GM23338 (cell line): ENCODE measurements at regions not wholly inside any gene's neighbourhood (a gene's known extent, or its start where the extent isn't known, plus 50 kb on each side); places are given as distances from the start of the nearest gene placed in this dataset.

Experiments used
- ATAC-seq: fragments of 200-7000 bp; cut with Tn5 transposase; 3 replicates; pipeline ENCODE4 v1.9.1; 2020
- DNase-seq: peaks from one replicate; pipeline ENCODE4 v3.0.0-alpha.2; 2015; ENCODE audit warnings: low spot score
- H2AFZ ChIP-seq: fragments of 200-600 bp; sonication (generic); 2 replicates; pipeline ENCODE4 v1.8.0; 2016; ENCODE audit warnings: antibody characterized with exemption, mild to moderate bottlenecking, moderate library complexity
- H3F3A ChIP-seq: fragments of 200-600 bp; sonication (generic); replicated peaks from 2 replicates; pipeline ENCODE4 v1.8.0; 2017; ENCODE audit warnings: antibody characterized with exemption, mixed run types, low read depth
- H3K27ac ChIP-seq: fragments of 200-600 bp; sonication (generic); 2 replicates; pipeline ENCODE4 v1.6.1; 2016; ENCODE audit warnings: low read depth
- H3K27me3 ChIP-seq: fragments of 200-600 bp; sonication (generic); 2 replicates; pipeline ENCODE4 v1.8.0; 2016; ENCODE audit warnings: mild to moderate bottlenecking, mixed run types, moderate library complexity; ENCODE audit not compliant: insufficient read depth
- H3K36me3 ChIP-seq: fragments of 200-600 bp; sonication (generic); 2 replicates; pipeline ENCODE4 v1.8.0; 2016; ENCODE audit warnings: mild to moderate bottlenecking; ENCODE audit not compliant: insufficient read depth
- H3K4me1 ChIP-seq: fragments of 200-600 bp; sonication (generic); 2 replicates; pipeline ENCODE4 v1.8.0; 2016; ENCODE audit warnings: mild to moderate bottlenecking, moderate library complexity; ENCODE audit not compliant: insufficient read depth
- H3K4me2 ChIP-seq: fragments of 200-600 bp; sonication (generic); 2 replicates; pipeline ENCODE4 v1.7.1; 2017; ENCODE audit warnings: mixed run types
- H3K4me3 ChIP-seq: fragments of 200-600 bp; sonication (generic); 2 replicates; pipeline ENCODE4 v1.6.1; 2016; ENCODE audit warnings: mixed run types
- H3K79me2 ChIP-seq: fragments of 200-600 bp; sonication (generic); replicated peaks from 2 replicates; pipeline ENCODE4 v1.8.0; 2017; ENCODE audit warnings: mild to moderate bottlenecking; ENCODE audit not compliant: insufficient read depth
- H3K9me2 ChIP-seq: fragments of 200-600 bp; sonication (generic); 2 replicates; pipeline ENCODE4 v1.8.0; 2017; ENCODE audit not compliant: insufficient read depth
- H4K20me1 ChIP-seq: fragments of 200-600 bp; sonication (generic); replicated peaks from 2 replicates; pipeline ENCODE4 v1.8.0; 2017; ENCODE audit warnings: mild to moderate bottlenecking; ENCODE audit not compliant: insufficient read depth
- H3K27ac Mint-ChIP-seq: 2 replicates; pipeline ENCODE4 v1.8.0; 2020; ENCODE audit warnings: inconsistent platforms, mild to moderate bottlenecking, moderate library complexity, mixed read lengths
- H3K27me3 Mint-ChIP-seq: 3 replicates; pipeline ENCODE4 v1.8.0; 2022; ENCODE audit warnings: low read depth, mild to moderate bottlenecking, moderate library complexity, mixed read lengths, inconsistent platforms; ENCODE audit not compliant: insufficient read depth, poor library complexity
- H3K36me3 Mint-ChIP-seq: 3 replicates; pipeline ENCODE4 v1.8.0; 2021; ENCODE audit warnings: low read depth, mild to moderate bottlenecking, inconsistent platforms, moderate library complexity, mixed read lengths
- H3K4me1 Mint-ChIP-seq: 3 replicates; pipeline ENCODE4 v1.8.0; 2020; ENCODE audit warnings: mild to moderate bottlenecking, inconsistent platforms, mixed read lengths
- H3K4me3 Mint-ChIP-seq: 3 replicates; pipeline ENCODE4 v1.8.0; 2021; ENCODE audit warnings: moderate library complexity, mild to moderate bottlenecking, inconsistent platforms, mixed read lengths
- H3K9me3 Mint-ChIP-seq: 3 replicates; pipeline ENCODE4 v1.8.0; 2020; ENCODE audit warnings: moderate library complexity, mild to moderate bottlenecking, inconsistent platforms, mixed read lengths
- EZH2 ChIP-seq: fragments of 200-600 bp; sonication (generic); IDR thresholded peaks from one replicate; pipeline ENCODE4 v1.8.0; 2017; ENCODE audit warnings: antibody characterized with exemption, mild to moderate bottlenecking, low read depth; ENCODE audit not compliant: unreplicated experiment
- EZH2phosphoT487 ChIP-seq: fragments of 200-600 bp; sonication (generic); IDR thresholded peaks from one replicate; pipeline ENCODE4 v1.8.1; 2018; ENCODE audit warnings: antibody characterized with exemption; ENCODE audit not compliant: unreplicated experiment
- POLR2AphosphoS5 ChIP-seq: IDR thresholded peaks from 2 replicates; pipeline ENCODE4 v1.6.1; 2016; ENCODE audit warnings: antibody characterized with exemption, low read depth
- ZNF331 ChIP-seq: fragments of 250-450 bp; sonication (Bioruptor Pico); IDR thresholded peaks from 2 replicates; pipeline ENCODE4 v1.5.0; 2020; ENCODE audit warnings: low read depth, mild to moderate bottlenecking, moderate library complexity
- TF ChIP-seq, protein P1 (sequence below): IDR thresholded peaks from 2 replicates; pipeline ENCODE4 v1.6.1; 2016; ENCODE audit warnings: antibody characterized with exemption
- TF ChIP-seq, protein P2 (sequence below): fragments of 250-450 bp; sonication (Bioruptor Pico); IDR thresholded peaks from 2 replicates; pipeline ENCODE4 v1.5.0; 2020; ENCODE audit warnings: mild to moderate bottlenecking, moderate library complexity
- TF ChIP-seq, protein P3 (sequence below): IDR thresholded peaks from one replicate; pipeline ENCODE4 v1.6.1; 2018; ENCODE audit warnings: antibody characterized with exemption; ENCODE audit not compliant: unreplicated experiment

DNA sequence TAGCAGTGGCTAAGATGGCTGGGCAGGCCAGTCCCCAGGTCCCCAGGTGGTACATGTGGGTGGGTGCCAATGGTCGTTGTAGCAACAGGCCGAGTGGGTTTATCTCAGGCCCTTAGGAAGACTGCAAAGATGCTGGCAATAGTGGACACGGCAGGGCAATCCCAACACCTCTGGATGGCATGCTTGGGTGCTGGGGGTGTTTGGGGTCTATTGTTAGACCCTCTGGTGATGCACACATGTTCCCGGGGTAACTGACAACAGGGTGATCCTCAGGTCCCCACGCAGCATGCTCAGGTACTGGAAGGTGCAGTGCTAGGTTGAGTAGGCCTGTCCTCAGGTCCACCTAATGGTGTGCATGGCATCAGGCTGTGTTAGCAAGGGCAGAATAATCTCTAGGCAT is 267.5 kb downstream of the ANKRD50 start:
- Mint-ChIP-seq H3K4me1 (no peaks in the 10 kb centered on the region; the same call in 2 of the 3 replicates), H3K27ac (no peak overlapping the region), H3K4me3 (no peak overlapping the region), H3K27me3 (no peaks in the 10 kb centered on the region), H3K36me3 (peaks cover 23% of the 10 kb centered on the region), H3K9me3 (peaks cover 32% of the 10 kb centered on the region)
- Histone ChIP-seq H3K4me2 (no peak overlapping the region), H3K4me1 (no peaks in the 10 kb centered on the region), H3K27me3 (no peaks in the 10 kb centered on the region), H2AFZ (no peak overlapping the region), H4K20me1 (no peaks in the 10 kb centered on the region), H3K27ac (no peak overlapping the region), H3K79me2 (no peaks in the 10 kb centered on the region), H3K4me3 (no peak overlapping the region), H3F3A (no peaks in the 10 kb centered on the region), H3K36me3 (no peaks in the 10 kb centered on the region), H3K9me2 (peaks cover 3% of the 10 kb centered on the region; the same call in 1 of the 2 replicates)
- no peak for DNase-seq
- ATAC-seq = no peak
- TF ChIP-seq EZH2 (no peak), POLR2AphosphoS5 (no peak), ZNF331 (no peak), EZH2phosphoT487 (no peak)
- TF ChIP-seq, protein P1, sequence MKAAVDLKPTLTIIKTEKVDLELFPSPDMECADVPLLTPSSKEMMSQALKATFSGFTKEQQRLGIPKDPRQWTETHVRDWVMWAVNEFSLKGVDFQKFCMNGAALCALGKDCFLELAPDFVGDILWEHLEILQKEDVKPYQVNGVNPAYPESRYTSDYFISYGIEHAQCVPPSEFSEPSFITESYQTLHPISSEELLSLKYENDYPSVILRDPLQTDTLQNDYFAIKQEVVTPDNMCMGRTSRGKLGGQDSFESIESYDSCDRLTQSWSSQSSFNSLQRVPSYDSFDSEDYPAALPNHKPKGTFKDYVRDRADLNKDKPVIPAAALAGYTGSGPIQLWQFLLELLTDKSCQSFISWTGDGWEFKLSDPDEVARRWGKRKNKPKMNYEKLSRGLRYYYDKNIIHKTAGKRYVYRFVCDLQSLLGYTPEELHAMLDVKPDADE = no peak
- TF ChIP-seq, protein P2, sequence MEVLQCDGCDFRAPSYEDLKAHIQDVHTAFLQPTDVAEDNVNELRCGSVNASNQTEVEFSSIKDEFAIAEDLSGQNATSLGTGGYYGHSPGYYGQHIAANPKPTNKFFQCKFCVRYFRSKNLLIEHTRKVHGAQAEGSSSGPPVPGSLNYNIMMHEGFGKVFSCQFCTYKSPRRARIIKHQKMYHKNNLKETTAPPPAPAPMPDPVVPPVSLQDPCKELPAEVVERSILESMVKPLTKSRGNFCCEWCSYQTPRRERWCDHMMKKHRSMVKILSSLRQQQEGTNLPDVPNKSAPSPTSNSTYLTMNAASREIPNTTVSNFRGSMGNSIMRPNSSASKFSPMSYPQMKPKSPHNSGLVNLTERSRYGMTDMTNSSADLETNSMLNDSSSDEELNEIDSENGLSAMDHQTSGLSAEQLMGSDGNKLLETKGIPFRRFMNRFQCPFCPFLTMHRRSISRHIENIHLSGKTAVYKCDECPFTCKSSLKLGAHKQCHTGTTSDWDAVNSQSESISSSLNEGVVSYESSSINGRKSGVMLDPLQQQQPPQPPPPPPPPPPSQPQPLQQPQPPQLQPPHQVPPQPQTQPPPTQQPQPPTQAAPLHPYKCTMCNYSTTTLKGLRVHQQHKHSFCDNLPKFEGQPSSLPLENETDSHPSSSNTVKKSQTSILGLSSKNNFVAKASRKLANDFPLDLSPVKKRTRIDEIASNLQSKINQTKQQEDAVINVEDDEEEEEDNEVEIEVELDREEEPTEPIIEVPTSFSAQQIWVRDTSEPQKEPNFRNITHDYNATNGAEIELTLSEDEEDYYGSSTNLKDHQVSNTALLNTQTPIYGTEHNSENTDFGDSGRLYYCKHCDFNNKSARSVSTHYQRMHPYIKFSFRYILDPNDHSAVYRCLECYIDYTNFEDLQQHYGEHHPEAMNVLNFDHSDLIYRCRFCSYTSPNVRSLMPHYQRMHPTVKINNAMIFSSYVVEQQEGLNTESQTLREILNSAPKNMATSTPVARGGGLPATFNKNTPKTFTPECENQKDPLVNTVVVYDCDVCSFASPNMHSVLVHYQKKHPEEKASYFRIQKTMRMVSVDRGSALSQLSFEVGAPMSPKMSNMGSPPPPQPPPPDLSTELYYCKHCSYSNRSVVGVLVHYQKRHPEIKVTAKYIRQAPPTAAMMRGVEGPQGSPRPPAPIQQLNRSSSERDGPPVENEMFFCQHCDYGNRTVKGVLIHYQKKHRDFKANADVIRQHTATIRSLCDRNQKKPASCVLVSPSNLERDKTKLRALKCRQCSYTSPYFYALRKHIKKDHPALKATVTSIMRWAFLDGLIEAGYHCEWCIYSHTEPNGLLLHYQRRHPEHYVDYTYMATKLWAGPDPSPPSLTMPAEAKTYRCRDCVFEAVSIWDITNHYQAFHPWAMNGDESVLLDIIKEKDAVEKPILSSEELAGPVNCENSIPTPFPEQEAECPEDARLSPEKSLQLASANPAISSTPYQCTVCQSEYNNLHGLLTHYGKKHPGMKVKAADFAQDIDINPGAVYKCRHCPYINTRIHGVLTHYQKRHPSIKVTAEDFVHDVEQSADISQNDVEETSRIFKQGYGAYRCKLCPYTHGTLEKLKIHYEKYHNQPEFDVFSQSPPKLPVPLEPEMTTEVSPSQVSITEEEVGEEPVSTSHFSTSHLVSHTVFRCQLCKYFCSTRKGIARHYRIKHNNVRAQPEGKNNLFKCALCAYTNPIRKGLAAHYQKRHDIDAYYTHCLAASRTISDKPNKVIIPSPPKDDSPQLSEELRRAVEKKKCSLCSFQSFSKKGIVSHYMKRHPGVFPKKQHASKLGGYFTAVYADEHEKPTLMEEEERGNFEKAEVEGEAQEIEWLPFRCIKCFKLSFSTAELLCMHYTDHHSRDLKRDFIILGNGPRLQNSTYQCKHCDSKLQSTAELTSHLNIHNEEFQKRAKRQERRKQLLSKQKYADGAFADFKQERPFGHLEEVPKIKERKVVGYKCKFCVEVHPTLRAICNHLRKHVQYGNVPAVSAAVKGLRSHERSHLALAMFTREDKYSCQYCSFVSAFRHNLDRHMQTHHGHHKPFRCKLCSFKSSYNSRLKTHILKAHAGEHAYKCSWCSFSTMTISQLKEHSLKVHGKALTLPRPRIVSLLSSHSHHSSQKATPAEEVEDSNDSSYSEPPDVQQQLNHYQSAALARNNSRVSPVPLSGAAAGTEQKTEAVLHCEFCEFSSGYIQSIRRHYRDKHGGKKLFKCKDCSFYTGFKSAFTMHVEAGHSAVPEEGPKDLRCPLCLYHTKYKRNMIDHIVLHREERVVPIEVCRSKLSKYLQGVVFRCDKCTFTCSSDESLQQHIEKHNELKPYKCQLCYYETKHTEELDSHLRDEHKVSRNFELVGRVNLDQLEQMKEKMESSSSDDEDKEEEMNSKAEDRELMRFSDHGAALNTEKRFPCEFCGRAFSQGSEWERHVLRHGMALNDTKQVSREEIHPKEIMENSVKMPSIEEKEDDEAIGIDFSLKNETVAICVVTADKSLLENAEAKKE = no peak
- TF ChIP-seq, protein P3, sequence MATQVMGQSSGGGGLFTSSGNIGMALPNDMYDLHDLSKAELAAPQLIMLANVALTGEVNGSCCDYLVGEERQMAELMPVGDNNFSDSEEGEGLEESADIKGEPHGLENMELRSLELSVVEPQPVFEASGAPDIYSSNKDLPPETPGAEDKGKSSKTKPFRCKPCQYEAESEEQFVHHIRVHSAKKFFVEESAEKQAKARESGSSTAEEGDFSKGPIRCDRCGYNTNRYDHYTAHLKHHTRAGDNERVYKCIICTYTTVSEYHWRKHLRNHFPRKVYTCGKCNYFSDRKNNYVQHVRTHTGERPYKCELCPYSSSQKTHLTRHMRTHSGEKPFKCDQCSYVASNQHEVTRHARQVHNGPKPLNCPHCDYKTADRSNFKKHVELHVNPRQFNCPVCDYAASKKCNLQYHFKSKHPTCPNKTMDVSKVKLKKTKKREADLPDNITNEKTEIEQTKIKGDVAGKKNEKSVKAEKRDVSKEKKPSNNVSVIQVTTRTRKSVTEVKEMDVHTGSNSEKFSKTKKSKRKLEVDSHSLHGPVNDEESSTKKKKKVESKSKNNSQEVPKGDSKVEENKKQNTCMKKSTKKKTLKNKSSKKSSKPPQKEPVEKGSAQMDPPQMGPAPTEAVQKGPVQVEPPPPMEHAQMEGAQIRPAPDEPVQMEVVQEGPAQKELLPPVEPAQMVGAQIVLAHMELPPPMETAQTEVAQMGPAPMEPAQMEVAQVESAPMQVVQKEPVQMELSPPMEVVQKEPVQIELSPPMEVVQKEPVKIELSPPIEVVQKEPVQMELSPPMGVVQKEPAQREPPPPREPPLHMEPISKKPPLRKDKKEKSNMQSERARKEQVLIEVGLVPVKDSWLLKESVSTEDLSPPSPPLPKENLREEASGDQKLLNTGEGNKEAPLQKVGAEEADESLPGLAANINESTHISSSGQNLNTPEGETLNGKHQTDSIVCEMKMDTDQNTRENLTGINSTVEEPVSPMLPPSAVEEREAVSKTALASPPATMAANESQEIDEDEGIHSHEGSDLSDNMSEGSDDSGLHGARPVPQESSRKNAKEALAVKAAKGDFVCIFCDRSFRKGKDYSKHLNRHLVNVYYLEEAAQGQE = no peak
